Urinary bladder (tissue), 3 donors: ENCODE measurements at regions not wholly inside any gene's neighbourhood (a gene's known extent, or its start where the extent isn't known, plus 50 kb on each side); places are given as distances from the start of the nearest gene placed in this dataset.

Source experiments
- DNase-seq: peaks from one replicate; pipeline ENCODE4 v3.0.0-alpha.2; 2015; ENCODE audit errors: extremely low spot score
- H3K27ac ChIP-seq: one replicate; pipeline ENCODE4 v1.5.1; 2013; ENCODE audit warnings: low read depth, mild to moderate bottlenecking, moderate library complexity
- H3K36me3 ChIP-seq: one replicate; pipeline ENCODE4 v1.6.1; 2013; ENCODE audit warnings: mild to moderate bottlenecking, moderate library complexity; ENCODE audit not compliant: insufficient read depth
- H3K4me1 ChIP-seq: one replicate; pipeline ENCODE4 v1.6.1; 2013; ENCODE audit warnings: mild to moderate bottlenecking, moderate library complexity; ENCODE audit not compliant: insufficient read depth
- H3K4me3 ChIP-seq: one replicate; pipeline ENCODE4 v1.5.1; 2013; ENCODE audit warnings: low read depth, low read length
- WGBS: extraction: QIAGEN DNeasy Blood & Tissue Kit; methylation state at CpG from one replicate; pipeline ENCODE4 v1.1.7; 2013; 5-methylcytosine and 5-hydroxymethylcytosine counted together
- donor health status: healthy with polysubstance abuse.
- donor health status: healthy.

DNA sequence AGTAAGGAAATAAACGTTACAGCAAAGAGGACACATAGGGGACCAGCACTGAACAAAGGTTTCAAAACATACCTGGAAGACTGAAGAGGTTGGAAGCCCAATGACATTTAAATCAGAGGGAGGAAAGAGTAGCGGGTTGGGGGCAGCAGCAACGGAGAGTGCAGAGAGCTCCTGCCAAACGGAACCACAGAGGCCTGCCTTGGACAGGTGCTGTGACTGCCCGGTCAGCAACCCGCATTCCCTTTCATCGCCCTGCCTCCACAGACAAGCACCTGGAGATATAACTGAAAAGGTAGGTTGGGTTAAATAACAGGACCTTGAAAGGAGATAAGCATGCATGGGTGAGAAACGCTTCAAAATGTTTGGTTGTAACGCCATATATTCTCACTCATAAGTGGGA is 92.8 kb upstream of the SLC38A4 start:
- H3K36me3 ChIP-seq: no peaks in the 10 kb centered on the region
- H3K4me1 ChIP-seq: no peaks in the 10 kb centered on the region
- WGBS: 92% methylated on average over 9 of the region's 9 CpGs
- no peak overlapping the region for H3K27ac ChIP-seq
- H3K4me3 ChIP-seq: no peak overlapping the region
- DNase-seq: no peak

DNA sequence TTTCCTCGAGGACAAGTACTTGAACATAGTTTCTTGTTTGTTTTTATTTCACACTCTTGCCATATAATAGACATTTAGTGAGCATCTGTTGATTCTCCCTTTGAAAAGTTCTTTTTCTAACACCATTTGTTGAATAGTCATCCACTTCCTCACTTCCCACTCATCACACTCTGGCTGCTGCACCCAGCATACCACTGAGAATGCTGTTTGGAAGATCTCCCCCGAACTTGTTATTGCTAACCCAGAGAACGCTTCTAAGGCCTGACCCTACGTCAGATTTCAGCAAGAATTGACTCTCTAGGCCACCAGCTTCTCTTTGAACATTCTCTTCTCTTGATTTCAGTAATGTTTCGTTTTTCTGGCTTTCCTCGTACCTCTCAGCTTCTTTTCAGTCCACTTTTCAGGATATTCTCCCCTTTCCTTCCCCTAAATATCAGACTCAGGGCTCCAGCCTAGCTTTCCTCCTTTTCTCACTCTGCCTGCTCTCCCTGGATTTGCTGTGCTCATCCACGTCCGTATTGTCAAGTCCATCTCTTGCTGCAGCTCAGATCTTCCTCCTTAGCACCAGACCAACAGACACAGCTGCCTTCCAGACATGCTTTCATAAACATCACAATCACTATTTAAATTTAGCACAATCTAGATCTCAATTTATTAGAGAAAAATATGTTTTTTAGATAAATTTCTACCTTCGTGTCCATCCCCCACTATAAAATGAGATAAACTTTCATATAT is 94.0 kb upstream of the SLC38A4 start:
- Histone ChIP-seq H3K4me3 (no peak overlapping the region), H3K4me1 (no peaks in the 10 kb centered on the region), H3K27ac (no peak overlapping the region), H3K36me3 (no peaks in the 10 kb centered on the region)
- WGBS: 80% methylated on average over 9 of the region's 9 CpGs
- no peak for DNase-seq

DNA sequence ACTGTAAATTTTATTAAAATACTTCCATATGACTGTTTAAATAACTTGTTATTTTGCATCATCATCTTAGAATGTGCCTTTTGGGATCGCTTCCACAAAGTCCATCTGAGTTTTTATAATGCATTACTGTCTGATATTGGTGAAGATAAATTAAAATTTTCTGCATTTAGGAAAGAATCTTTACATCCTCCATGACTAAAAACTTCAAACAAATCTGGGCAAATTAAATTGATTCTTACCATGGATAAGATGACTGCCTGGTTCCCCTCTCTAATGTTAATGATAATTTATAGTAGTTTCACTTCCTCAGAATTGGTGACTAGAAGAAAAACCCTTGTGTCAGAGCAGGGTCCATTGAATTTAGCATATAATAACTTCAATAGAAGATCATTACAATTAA is 94.7 kb upstream of the SLC38A4 start:
- H3K4me1 ChIP-seq: no peaks in the 10 kb centered on the region
- no peaks in the 10 kb centered on the region for H3K36me3 ChIP-seq
- 86% methylated on average over 1 of the region's 1 CpG for WGBS
- H3K4me3 ChIP-seq: no peak overlapping the region
- no peak overlapping the region for H3K27ac ChIP-seq
- DNase-seq: no peak

DNA sequence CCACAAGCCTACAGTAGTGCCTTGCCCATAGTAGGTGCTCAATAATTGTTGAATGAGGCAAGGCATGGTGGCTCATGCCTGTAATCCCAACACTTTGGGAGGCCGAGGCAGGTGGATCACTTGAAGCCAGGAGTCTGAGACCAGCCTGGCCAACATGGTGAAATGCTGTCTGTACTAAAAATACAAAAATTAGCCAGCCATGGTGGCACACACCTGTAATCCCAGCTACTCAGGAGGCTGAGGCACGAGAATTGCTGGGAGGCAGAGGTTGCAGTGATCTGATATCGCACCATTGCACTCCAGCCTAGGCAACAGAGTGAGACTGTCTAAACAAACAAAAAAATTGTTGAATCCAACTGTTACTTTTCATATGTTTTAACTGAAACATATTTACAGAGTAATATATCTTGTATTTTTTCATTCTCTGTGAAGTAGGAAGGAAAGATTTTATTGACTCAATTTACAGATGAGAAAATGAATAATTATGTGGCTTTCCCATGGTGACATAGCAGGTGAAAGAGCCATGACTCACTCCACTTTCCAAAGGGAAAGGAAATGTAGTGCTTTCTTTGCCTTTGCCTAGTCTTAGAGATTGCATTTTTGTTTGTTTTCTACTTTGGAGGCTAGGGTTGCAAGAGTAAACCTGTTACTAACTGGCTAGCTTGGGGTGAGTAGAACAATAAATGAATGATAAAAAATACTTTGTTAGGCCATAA is 95.4 kb upstream of the SLC38A4 start:
- Histone ChIP-seq H3K4me1 (no peaks in the 10 kb centered on the region), H3K36me3 (no peaks in the 10 kb centered on the region), H3K27ac (no peak overlapping the region), H3K4me3 (no peak overlapping the region)
- no peak for DNase-seq
- WGBS: 86% methylated on average over 3 of the region's 3 CpGs

DNA sequence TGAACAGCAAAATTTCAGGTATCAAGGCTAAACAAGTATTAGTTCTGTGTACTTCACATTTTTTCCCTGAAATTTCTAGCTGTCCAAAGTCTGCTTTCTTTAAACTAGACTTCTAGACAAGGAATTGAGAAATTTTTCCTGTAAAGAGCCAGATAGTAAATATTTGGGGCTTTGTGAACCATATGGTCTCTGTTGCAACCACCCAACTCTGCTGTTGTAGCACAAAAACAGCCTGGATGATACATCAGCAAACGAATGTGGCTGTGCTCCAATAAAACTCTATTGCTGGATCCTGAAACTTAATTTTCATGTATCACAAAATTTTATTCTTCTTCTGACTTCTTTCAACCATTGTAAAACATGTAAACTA is 96.0 kb upstream of the SLC38A4 start:
- Histone ChIP-seq H3K27ac (no peak overlapping the region), H3K4me3 (no peak overlapping the region), H3K36me3 (no peaks in the 10 kb centered on the region), H3K4me1 (no peaks in the 10 kb centered on the region)
- 41% methylated on average over 1 of the region's 1 CpG for WGBS
- DNase-seq: no peak

DNA sequence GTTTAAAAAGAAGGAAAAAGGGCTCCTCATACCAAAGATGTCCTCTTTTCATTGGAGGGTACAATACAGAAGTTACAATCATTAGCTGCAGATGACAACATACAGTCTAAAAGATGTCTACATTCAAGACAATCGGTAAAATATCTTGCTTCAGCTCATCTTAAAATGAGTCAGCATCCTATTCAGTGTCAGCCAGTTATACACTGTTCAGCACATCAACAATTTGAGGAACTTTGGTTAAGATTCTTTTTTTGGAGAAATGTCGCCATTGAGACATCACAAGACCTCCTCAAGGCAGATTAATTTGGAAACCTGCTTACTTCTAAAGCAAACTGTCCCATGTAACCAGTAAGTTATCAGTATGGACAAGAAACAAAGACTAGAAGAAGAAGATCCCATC is 100.7 kb upstream of the SLC38A4 start:
- Histone ChIP-seq H3K36me3 (no peaks in the 10 kb centered on the region), H3K27ac (no peak overlapping the region), H3K4me3 (no peak overlapping the region), H3K4me1 (no peaks in the 10 kb centered on the region)
- 64% methylated on average over 2 of the region's 2 CpGs for WGBS
- no peak for DNase-seq

DNA sequence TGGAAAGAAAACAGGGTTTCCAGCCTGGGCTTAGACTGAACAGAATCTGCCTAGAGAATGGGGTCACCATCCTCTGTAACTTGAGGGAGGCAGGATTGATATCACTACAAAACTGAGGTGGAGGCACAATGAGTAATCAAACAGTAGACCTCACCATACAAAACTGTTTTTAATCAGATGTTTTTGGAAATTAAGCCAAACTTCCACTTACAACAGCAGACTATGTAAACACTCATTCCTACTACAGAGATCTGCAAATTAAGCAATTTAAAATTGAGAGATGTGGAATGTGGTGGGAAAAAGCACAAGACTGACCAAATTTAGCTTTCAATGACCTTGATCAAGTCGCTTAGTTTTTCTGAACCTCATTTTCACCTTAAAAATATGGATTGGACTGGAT is 104.3 kb upstream of the SLC38A4 start:
- no peak overlapping the region for H3K27ac ChIP-seq
- DNase-seq: no peak
- H3K4me1 ChIP-seq: no peaks in the 10 kb centered on the region
- no peak overlapping the region for H3K4me3 ChIP-seq
- 98% methylated on average over 1 of the region's 1 CpG for WGBS
- H3K36me3 ChIP-seq: no peaks in the 10 kb centered on the region

DNA sequence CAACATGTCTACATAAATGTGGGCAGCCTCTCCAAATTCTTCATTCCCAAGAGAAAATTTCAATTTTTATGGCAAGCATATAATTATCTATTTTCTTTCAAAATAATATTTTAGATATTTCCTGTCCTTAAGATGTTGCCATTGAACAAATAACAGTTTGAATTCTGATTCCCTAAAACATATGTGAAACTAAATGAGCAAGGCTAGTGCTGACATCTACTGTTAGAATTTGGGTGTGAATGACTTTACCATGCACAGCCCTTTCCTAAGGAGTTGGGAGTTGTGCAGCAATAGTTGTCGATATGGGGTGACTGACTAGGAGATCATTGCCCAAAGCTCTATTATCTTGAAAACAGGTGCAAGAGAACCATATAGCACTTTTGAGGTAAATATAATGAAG is 108.2 kb upstream of the SLC38A4 start:
- WGBS: 38% methylated on average over 1 of the region's 1 CpG
- Histone ChIP-seq H3K27ac (no peak overlapping the region), H3K36me3 (no peaks in the 10 kb centered on the region), H3K4me1 (no peaks in the 10 kb centered on the region), H3K4me3 (no peak overlapping the region)
- DNase-seq: no peak

DNA sequence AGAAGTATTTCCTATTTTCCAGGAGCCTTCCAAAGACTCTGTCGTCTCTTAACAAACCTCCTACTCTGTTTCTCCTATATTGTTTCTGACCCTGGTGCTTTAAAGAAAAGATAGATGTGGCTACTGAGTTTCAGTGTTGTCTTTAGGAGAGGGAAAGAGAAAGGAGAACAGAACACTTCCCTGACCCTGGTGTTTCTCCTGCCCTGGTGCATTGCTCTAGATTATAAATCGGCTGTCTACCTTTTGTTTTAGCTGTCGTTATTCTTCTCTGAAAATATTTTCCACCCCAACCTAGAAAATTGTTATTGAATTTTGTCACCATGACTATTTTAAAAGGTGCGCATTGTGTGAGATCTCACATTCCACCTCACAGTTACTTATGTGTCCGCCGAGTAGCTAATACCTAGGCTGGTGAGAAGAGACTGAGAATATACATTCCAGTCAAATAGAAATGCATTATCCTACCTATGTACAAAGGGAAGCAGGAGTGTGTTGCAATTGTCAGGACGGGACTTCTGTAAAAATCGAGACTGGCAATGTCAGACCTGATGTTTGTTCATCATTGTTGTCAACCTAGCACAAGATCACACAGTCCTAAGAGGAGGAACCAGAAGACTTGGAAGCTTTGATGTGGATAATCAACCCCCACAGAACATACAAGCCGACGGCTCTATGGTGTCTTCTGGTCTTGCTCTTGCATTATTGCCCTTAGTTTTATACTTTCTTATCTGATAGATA is 108.7 kb upstream of the SLC38A4 start:
- 73% methylated on average over 10 of the region's 10 CpGs for WGBS

DNA sequence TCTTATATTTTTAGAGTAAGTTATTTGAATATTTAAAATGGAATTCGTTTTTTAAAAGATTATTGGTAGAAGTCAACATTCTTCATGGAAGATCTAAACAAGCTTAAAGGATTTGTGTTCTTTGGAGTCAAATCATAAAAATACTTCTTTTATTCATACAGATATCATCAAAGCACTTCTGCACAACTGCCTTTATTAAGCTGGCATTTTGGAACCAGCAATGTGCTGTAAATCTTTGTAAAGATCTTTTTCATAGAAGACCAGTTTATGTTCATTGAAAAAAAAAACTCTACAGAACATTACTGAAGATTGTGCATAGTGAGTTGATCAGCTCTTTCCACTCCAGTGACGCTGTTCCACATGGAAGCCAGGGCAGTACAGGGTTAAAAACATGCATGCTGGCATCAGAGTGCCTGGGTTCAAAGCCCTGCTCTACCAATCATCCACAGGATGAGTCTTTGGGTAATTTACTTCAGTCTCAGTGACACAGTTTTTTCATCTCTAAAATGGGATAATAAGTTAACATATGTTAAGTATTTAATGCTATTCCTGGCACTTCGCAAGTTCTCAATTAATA is 109.6 kb upstream of the SLC38A4 start:
- Histone ChIP-seq H3K27ac (no peak overlapping the region), H3K4me1 (no peaks in the 10 kb centered on the region), H3K4me3 (no peak overlapping the region), H3K36me3 (no peaks in the 10 kb centered on the region)
- DNase-seq: no peak
- WGBS: 66% methylated on average over 3 of the region's 3 CpGs

More for the DNA sequence above, 108.7 kb upstream of the SLC38A4 start:
- Histone ChIP-seq H3K27ac (no peak overlapping the region), H3K4me3 (no peak overlapping the region), H3K4me1 (no peaks in the 10 kb centered on the region), H3K36me3 (no peaks in the 10 kb centered on the region)
- no peak for DNase-seq

DNA sequence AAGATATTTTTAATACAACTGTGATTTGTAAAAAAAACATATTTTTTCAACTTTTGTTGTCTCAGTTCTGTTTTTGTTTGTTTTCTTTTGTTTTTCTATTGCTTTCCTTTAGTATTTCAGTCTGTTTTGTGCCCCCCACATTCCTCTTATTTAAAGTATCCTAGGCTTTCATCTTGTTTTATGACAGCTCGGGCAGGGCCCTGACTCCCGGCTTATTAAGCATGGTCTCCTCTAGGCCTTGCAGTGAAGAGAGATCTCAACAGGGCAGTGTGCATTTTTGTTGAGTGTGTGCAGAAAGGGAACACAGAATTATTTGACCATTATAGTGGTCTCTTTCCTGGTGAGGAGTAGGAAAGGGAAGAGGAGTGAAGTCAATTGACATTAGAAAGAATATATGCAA is 110.2 kb upstream of the SLC38A4 start:
- 83% methylated on average over 2 of the region's 2 CpGs for WGBS
- DNase-seq: no peak

DNA sequence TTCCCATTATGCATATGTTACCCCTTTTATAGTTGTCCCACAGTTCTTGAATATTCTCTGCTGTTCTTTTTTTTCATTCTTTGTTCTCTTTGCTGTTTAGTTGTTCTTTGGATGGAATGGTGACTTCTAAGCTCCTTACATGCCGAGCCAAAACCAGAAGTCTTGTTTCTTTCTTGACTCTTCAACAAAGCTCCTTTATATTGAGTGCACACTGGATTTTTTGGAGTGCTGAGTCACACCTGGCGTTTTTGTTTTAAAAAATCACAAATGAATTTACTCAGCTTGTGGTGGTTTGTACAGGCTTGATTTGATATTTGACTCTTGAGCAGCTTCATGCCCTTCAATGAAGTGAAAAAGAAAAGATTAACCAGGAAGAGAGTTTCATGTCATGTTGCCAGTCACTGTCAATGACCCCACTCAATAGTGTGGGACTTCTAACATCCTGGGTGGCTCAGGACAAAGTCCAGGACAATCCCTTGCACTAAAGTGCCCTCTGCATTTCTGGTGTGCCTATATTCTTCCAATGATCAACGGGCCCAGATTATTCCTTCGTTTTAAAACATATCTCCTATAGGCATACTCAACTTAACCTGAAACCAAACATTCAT is 112.4 kb upstream of the SLC38A4 start:
- H3K36me3 ChIP-seq: no peaks in the 10 kb centered on the region
- H3K27ac ChIP-seq: no peak overlapping the region
- WGBS: 84% methylated on average over 4 of the region's 4 CpGs
- no peaks in the 10 kb centered on the region for H3K4me1 ChIP-seq
- H3K4me3 ChIP-seq: no peak overlapping the region
- DNase-seq: no peak

More for the DNA sequence above, 110.2 kb upstream of the SLC38A4 start:
- H3K4me3 ChIP-seq: no peak overlapping the region
- no peaks in the 10 kb centered on the region for H3K4me1 ChIP-seq
- no peak overlapping the region for H3K27ac ChIP-seq
- H3K36me3 ChIP-seq: no peaks in the 10 kb centered on the region

DNA sequence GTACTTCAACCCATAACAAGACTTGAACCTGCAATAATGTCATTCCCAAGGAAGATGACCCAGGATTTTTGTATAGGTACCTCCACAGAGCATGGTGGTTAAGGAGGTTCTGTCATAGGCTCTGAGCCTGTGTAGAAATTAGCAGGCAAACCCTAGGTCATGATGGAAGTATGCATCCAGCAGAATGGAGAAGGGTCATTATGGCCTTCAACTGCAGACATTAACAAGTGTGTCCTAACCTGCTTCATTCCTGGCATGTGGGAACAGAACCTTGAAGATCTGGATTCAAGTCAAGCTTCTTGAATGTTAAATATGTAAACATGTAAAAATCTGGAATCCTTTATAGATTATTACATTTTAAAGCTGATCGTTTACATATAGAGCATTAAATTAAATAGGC is 116.2 kb upstream of the SLC38A4 start:
- 80% methylated on average over 1 of the region's 1 CpG for WGBS
- H3K4me1 ChIP-seq: no peaks in the 10 kb centered on the region
- no peaks in the 10 kb centered on the region for H3K36me3 ChIP-seq

More for the DNA sequence above, 116.2 kb upstream of the SLC38A4 start:
- DNase-seq: no peak
- Histone ChIP-seq H3K27ac (no peak overlapping the region), H3K4me3 (no peak overlapping the region)
